CD4-positive, alpha-beta T cell treated with Interferon alpha-2 for 1 hour (primary cell): ENCODE measurements at regions not wholly inside any gene's neighbourhood (a gene's known extent, or its start where the extent isn't known, plus 50 kb on each side); places are given as distances from the start of the nearest gene placed in this dataset.
"Not testable (repeated sequence)": the region's sequence is repeated elsewhere in the genome, so short reads cannot be mapped to it uniquely, and the experiment has no call there.

Source experiments
- DNase-seq, 2 donors: peaks; one replicate each; pipeline ENCODE4 v3.0.0-alpha.2; 2020 to 2022

DNA sequence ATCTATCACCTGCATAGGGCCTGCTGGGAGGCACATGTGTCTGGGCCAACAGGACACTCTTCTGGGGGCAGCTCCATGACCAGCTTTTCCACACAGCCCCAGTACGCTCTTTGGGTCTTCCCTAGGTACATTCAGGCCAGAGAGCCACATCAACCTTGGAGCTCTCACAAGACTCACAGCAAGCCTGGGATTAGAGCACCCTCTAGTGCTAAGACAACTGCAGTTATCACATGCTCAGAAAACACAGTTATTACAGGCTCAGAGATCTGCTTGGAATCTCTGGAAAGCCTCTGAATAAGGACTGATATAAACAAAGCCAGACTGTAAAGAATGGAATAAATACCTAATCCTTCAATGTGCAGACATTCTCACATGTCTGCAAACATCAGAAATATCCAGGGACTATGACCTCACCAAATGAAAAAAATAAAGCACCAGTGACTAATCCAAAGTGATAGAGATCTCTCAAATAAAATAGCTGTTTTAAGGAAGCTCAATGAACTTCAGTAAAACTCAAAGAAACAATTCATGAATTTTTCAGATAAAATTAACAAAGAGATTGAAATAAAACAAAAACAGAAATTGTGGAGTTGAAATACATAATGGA is 563.9 kb upstream of the NR5A2 start:
- peak in 1 of 2 donors; percentile 16 for DNase-seq

DNA sequence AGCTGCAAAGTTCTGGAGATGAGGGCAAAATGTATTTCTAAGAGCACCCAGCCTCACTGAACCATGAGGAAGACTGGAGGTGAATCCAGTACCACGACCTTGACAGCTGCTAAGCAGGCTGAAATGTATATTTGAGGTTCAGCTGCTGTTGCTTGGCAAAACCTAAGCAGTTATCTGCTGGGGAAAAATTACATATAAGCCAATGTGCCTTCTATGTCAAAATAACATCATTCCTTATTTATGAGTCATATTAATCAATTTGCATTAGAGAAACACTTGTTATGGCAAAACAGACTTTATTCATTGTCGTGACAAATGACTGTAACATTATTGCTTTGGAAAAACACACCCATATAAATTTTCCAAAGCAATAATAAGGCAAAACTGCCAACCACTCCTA is 560.5 kb upstream of the NR5A2 start:
- no peak for DNase-seq

DNA sequence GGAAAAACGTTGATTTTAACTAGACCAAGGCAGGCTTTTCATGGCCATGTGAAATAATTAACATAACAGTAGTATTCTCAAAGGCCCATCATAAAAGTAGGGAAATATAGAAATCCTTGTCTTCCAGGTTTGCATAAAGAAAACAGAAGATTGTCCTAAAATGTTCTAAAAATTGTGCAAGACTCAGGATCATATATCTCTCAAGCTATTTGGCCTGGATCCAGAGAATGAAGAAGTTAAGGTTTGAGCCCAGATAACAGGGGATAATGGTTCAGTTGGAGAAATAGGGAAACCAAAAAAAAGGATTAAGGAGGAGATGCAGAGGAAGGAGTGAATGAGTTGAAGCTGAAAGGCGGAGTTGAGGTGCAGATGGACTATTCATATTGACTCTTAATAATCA is 555.5 kb upstream of the NR5A2 start:
- DNase-seq, result no peak

DNA sequence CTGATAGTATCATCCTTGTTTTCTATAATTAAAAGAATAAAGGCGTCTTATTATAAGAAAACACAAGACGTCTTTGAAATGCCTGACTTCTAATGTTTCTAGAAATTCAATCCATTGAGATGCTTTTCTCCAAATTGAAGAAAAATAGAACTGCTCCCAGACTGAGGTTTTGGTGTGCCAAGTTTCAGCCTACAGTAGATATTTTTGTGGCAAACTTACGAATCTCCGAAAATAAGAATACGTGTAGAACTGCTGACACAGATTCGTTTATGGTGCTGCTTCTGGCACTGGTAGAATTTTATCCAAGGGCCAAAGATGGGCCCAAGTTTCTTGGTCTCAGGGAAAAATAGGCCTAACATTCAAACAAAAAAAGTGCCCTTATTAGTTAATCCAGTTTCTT is 554.5 kb upstream of the NR5A2 start:
- DNase-seq, result no peak

DNA sequence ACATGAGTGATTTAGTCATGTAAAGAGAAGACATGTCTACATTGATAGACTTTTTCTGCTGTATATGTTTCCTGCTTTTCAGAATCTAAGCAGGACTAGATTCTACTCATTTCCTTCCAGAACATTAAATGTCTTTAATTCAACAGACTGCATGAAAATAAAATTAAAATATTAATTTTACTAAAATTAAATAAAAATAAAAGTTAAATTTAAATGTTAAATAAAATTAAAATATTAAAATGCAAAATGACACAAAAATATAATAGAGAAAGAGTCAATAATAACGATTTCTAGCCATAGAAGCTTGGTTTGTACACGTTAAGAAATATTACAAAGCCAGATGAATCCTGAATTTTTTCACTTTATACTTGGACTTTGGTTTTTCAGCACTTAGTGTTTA is 552.8 kb upstream of the NR5A2 start:
- DNase-seq, result no peak

DNA sequence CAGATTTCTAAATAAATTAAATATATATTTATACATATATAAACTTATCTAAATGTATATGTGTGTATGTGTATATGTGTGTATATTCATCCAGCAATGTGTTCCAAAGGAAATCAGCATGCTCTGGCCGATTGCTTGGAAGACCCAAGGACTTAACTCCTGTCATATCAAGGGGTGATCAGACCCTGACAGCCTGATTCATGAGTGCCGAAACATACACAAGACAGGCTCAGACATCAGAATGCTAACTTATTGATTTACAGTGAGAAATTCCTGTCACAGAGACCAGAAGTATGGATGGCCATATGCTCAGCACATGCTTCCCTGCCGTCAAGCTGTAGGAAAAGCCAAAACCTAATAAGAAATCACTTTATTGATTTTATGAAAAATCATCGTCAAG is 545.1 kb upstream of the NR5A2 start:
- no peak for DNase-seq

DNA sequence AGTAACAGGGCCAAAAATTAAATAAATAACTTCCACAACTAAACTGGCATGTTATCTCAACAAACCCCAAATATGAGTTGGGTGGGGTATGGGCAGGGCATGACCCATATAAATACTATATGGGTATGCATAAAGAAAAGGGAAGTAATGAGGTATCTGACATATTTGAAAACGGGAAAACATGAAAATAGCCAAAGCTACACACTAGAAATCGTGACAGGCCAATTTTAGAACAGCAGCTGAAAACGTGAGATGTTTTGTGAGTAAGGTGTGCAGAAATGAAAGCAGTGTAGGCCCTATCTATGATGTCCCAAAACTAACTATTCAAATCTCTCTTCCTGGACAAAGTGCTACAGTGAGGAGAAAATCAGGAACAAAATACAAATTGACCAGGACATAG is 537.9 kb upstream of the NR5A2 start:
- DNase-seq, result no peak

DNA sequence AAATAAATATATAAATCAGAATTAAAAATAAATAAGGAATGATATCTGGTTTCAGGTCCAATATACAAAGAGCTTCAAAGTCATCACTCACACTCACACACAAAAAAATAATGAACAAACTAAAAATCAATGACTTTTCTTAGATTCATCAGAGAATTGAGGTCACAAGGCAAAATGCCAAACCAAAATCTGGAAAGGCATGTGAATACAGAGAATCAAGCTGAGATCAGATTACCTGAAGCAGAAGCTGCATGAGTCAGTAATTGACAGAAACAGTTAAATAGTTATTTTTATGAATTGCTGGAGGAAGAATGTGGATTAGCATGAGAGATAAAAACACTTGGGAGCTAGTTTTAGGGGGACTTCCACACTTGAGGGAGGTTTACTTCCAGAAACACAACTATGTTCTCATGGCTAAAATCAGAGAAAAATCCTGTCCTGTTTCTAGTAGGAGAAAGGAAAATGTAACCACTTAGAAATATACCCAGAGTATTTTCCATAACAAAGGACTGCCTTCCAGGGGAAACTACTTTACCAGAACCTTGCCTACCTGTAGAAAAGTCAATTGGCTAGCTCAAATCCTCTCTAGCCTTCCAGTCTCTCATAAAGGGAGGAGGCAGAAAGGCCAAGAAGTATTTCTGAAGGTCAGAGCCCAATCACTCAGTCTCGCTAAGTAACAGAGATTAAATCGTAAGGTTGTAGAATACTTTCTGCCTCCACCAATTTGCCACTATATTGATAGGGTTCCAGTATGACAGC is 536.6 kb upstream of the NR5A2 start:
- no peak for DNase-seq

DNA sequence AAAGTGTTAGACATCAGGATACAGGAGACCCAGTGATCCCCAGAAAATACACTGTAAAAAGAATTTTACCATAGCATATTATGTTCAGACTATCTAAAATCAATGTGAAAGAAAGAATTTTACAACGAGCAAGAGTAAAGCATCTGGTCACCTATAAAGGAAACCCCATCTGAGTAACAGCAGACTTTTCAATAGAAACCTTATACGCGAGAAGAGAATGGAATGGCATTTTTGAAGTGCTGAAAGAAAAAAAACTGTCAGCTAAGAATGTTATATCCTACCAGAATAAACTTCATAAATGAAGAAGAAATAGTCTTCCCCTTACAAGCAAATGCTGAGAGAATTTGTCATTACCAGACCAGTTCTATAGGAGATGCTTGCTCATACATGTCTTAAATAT is 532.1 kb upstream of the NR5A2 start:
- no peak for DNase-seq

DNA sequence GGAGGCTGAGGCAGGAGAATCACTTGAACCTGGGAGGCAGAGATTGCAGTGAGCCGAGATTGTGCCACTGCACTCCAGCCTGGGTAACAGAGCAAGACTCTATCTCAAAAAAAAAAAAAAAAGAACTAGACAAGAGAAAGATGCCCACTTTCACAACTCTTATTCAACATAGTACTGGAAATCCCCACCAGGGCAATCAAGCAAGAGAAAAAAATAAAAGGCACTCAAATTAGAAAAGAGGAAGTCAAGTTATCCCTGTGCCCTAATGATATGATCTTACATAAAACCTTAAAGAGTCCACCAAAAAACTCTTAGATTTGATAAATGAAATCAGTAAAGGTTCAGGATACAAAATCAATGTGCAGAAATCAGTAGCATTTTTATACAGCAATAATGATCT is 528.7 kb upstream of the NR5A2 start:
- DNase-seq, result peak in 1 of 2 donors; percentile 11

DNA sequence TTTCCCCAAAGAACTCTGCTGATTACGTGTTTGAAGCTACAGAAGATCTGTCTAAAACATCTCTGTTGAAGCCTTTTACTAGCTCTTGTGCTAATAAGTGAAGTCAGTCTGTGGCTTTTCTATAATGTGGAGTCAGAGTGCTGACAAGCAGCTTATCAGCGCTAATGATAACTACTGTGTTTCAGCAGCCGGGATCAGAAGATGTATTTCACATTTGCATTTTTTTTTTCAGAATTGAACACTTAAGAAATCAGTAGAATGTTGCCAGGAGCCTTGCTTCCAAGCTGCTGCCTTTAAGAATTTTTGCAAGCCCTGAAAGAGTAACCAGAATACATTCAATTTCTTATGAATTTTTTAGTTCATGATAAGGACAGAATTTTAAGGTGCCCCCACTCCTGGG is 519.4 kb upstream of the NR5A2 start:
- DNase-seq, result no peak

DNA sequence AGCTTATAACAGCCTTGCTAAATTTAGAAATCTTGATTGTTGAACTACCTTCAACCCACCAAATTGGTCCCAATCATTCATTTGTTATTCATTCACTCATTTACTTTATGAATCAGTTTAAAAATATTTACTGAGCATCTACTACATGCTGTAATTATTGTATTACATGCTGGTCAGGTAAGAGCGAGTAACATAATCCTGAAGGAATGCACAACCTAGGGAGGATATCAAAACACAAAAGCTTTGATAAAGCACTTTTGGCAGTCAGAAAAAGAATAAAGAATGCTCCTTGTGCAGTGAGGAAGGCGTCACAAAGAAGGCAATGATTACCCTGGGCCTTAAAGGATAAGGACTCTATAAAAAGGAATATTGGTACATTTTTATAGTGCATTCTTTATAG is 518.9 kb upstream of the NR5A2 start:
- DNase-seq, result no peak

DNA sequence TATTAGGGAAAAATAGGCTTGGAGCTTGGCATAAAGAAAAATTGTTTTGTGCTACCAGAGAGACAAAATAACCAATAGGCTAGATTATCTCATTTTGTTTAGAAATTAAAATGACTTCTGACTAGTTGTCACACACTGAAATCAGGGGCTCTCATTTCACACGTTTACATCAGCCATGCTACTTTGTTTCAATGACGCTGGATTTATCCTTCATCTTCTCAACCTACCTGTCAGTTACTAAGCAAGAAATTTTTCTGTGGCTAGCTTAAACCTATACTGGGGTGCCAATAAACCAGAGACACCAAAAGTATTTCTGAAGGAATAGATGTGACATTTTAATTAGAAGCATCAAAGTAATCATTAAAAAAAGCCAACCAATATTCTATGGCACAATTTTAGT is 518.1 kb upstream of the NR5A2 start:
- no peak for DNase-seq

DNA sequence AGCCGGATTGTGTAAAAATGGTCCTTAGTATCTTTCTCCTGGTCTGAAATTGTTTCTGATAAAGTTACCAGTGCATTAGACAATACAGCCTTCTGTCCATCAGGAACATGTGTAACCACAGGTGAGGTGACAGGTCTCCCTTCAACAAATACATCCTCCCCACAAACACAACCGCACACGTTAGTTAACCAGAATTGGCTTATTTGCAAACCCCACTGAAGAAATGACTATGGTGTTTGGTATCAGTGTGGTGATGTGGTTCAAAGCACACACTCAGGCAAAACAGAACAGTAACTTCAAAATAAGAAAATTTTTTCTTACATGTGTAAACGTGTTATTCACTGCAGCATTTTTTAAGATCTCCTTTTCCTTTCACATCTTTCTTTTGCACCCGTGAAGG is 517.2 kb upstream of the NR5A2 start:
- no peak for DNase-seq

DNA sequence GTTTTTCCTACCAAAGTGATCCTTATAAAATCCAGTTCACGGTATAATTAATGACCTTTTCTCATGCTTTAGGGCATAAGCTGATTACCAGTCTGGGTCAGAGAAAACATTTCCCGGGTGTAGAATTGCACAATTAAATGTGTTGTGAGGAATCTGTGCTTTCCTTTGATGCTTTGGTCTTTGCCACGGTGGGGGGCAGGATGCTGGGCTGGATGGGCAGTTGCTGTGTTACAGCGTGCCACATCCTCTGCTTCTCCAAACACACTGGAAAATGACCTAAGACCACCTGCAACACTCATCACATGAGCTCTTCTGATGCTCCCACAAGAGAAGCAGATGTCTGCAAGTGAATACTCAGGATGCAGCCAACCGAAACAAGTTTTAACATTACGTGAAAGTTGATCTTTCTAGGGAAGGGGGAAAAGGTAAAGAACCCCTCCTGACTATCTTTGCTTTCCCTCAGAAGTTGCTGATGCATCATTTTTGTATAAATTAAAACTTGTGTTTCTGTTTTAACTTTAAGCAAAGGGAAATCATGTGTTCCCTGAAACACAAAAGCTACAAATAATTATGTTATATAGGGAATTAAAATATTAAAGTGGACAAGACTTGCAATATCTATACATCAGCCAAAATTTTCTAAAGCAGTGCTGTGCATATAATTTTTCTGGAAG is 515.3 kb upstream of the NR5A2 start:
- no peak for DNase-seq

DNA sequence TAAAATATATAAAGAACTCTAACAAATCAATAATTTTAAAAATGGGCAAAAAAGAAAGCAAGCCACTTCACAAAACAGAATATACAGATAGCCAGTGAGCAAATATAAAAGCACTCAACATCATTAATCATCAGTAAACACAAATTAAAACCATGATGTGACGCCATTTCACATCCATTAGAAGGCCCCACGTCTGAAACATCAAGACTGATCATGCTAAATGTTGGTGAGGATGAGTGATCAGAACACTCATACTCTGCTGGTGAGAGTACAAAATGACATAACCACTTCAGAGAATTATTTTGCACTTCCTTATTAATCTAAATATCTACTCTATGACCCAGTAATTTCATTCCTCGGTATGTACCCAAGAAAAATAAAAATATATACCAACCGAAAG is 512.2 kb upstream of the NR5A2 start:
- DNase-seq, result no peak

DNA sequence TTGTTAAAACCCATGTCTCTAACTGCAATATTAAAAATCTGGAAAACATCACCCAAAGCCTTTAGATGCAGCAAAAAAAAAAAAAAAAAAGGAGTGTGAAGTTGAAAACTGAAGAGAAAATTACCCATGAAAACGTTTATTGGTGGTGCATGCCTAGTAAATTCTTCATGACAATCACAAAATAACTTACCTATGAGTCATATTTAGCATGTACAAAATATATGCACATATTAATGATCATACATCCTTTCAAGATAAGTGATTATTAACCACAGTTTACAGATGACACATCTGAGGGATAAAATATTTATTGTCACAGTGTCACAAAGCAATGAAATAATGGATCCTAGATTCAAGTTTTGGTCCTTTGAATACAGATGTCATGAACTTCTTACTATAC is 505.2 kb upstream of the NR5A2 start:
- DNase-seq, result no peak

DNA sequence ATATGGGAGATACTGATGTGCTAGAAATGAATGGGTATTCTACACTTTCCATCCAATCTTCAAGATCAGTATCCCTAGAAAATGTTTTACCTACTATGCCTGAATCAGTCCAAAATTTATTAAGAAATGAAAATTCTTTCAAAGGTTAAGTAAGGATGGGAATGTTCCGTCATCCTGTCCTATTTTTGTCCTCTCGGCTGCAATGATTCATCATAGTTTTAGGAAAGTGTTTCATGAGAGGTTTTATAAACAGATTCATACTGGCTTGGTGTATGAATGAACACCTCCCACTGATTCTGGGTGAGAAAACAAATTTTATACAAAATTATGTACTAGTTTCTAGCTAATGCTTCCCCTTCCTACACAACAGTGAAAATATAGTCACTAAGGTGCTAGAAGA is 504.6 kb upstream of the NR5A2 start:
- no peak for DNase-seq

DNA sequence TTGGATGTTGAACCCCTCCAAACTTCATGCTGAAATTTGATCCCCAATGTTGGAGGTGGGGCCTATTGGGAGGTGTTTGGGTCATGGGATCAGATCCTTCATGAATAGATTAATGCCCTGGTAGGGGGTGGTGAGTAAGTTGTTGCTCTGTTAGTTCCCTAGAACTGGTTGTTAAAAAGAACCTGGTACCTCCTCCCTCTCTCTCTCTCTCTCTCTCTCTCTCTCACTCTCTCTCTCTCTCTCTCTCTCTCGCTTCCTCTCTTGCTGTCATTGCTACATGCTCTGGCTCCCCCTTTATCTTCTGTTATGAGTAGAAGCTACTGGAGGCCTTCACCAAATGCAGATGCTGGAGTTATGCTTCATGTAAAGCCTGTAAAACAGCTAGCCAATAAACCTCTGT is 498.2 kb upstream of the NR5A2 start:
- no peak for DNase-seq

DNA sequence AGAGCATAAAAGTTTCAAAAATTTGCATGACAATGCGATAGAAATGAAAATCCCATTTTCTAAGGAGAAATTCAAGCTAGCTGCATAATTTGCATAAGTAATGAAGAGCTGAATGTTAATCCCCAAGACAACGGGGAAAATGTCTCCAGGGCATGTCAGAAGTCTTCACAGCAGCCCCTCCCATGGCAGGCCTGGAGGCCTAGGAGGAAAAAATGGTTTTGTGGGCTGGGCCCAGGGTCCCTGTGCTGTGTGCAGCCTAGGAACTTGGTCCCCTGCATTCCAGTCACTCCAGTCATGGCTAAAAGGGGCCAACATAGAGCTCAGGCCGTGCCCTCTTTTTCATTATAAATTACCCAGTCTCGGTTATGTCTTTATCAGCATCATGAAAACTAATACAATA is 494.1 kb upstream of the NR5A2 start:
- DNase-seq, result not testable (repeated sequence)

DNA sequence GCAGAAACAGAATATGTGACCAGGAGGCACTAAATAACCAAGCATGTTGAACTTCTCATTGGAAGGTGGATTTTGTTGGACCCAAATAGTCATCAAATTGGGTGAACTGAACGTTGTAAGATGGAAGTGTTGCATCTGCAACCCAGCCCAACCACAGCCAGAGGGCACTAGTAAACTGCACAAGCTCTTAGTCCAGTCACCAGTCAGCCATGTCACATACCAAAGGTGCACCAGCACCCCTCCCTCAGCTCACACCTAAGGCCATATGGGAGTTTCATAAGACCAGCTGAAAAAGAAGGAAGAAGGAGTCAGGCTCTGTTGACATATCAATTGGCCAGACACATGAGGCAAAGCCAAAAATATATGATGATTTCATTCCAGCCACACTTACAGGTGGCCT is 481.7 kb upstream of the NR5A2 start:
- DNase-seq, result no peak

DNA sequence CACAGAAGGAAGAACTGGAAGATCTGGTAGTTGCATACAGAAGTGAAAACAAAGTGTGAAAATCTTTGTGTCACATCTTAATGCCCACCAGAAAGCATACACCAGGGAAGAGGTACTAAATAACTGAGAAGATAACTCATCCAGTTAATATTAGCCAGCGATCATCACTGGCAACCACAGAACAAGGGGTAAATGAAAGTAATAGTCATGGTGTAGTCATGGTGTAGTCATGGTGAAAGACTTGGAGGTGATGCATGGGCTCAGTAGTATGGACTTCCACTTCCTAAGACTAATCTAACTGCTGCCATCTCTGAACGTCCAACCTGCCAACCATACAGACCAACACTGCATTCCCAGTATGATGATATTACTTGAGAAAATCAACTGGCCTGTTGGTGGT is 481.2 kb upstream of the NR5A2 start:
- no peak for DNase-seq

DNA sequence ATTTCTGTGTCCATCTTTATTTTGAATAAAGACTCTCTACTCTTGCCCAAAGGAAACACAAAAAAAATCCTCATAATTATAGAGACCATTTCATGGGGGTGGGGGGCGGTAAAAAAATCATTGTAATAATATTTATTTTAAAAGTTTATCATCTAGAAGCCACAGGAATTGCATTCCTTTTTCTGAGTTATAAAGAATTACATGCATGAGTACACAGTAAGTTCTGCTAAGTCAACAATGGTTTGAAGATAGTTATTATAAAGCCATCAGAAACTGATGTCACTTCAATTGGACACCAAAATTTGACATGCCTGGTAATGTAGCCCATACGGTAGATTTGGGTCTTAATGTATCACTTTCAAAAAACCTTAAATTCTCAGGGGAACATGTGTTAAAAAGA is 478.1 kb upstream of the NR5A2 start:
- no peak for DNase-seq
